NCI-H82 treated with DMSO at 0.1 percent for 48 hours (cell line): ENCODE measurements at regions not wholly inside any gene's neighbourhood (a gene's known extent, or its start where the extent isn't known, plus 50 kb on each side); places are given as distances from the start of the nearest gene placed in this dataset.
"Not testable (repeated sequence)": the region's sequence is repeated elsewhere in the genome, so short reads cannot be mapped to it uniquely, and the experiment has no call there.

Source experiments
- DNase-seq: peaks from one replicate; lab custom pipeline; 2025; ENCODE audit not compliant: unreplicated experiment; lab: John Stamatoyannopoulos, UW

DNA sequence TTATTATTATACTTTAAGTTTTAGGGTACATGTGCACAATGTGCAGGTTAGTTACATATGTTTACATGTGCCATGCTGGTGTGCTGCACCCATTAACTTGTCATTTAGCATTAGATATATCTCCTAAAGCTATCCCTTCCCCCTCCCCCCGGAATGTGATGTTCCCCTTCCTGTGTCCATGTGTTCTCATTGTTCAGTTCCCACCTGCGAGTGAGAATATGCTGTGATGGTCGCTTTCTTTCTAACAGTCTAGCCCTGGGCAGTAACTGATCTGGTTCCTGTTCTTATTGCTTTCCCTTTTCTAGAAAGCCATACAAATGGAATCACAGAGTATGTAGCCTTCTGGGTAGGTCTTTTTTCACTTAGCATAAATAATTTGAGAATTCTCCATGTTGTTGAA, 311.1 kb upstream of the CNTNAP2 start:
- DNase-seq = not testable (repeated sequence)

- DNase-seq = no peak
Measured at GRCh38 chr7:145797507-145797906, 319.1 kb upstream of the CNTNAP2 start.

DNA sequence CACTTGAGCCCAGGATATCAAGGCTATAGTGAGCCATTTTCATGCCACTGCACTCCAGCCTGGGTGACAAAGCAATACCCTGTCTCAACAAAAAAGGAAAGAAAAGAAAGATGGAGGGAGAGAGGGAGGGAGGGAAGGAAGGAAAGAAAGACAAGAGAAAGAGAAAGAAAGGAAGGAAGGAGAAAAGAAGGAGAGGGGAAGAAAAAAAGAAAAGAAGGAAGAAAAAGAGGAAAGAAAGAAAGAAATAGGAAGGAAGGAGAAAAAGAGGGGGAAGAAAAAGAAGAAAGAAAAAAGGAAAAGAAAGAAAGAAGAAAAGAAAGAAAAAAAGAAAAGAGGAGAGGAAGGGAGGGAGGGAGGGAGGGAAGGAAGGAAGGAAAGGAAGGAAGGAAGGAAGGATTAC, 321.5 kb upstream of the CNTNAP2 start:
- no peak for DNase-seq

GRCh38 chr7:145784809-145785780, 331.5 kb upstream of the CNTNAP2 start:
- no peak for DNase-seq

DNA sequence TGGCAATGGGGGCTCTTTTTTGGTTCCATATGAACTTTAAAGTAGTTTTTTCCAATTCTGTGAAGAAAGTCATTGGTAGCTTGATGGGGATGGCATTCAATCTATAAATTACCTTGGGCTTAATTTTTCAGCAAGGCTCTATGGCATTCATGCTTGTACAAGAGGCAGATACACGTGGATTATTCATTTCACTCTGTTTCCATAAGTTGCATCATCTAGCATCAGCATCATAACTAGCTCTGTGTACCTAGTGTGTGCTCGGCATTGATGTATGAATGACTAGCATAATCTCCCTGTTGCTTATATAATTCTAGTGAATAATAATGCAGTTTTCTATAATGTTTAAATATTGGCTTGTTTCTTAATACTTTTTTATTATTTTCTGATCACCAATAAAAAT, 335.2 kb upstream of the CNTNAP2 start:
- DNase-seq = not testable (repeated sequence)

- DNase-seq = no peak
Measured at GRCh38 chr7:145779140-145779539, 337.5 kb upstream of the CNTNAP2 start.

- DNase-seq = no peak
Measured at GRCh38 chr7:145774777-145775176, 341.8 kb upstream of the CNTNAP2 start.

- DNase-seq = no peak
Measured at GRCh38 chr7:145753004-145753403, 363.6 kb upstream of the CNTNAP2 start.

DNA sequence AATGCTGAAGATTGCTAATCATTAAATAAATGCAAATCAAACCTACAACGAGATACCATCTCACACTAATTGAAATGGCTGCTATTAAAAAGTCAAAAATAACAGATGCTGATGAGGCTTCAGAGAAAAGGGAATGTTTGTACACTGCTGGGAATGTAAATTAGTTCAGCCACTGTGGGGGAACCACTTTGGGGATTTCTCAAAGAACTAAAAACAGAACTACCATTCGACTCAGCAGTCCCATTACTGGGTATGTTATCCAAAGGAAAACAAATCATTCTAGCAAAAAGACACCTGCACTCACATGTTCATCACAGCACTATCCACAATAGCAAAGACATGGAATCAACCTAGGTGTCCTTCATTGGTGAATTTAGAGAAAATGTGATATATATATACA, 379.0 kb upstream of the CNTNAP2 start:
- no peak for DNase-seq

GRCh38 chr7:145735061-145735460, 381.5 kb upstream of the CNTNAP2 start:
- DNase-seq = no peak

DNA sequence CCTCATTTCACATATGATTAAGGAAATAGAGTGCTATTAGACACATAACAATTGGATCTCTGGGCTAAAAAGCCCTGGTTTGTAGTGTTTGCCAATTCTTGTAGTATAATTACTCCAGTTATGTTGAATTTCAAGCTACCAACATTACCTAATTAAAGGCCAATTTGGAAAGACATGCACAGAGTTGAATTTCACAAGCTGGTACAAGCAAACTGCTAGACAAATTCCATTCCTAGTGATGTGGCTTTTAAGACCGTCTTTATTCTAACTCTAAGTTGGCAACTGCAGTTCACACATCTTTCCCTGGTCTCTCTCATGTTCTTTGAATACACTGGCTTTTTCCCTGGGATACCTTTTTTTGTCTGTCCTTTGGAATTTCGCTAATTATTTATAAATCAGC, 384.1 kb upstream of the CNTNAP2 start:
- no peak for DNase-seq

GRCh38 chr7:145729691-145730090, 386.9 kb upstream of the CNTNAP2 start:
- no peak for DNase-seq

DNA sequence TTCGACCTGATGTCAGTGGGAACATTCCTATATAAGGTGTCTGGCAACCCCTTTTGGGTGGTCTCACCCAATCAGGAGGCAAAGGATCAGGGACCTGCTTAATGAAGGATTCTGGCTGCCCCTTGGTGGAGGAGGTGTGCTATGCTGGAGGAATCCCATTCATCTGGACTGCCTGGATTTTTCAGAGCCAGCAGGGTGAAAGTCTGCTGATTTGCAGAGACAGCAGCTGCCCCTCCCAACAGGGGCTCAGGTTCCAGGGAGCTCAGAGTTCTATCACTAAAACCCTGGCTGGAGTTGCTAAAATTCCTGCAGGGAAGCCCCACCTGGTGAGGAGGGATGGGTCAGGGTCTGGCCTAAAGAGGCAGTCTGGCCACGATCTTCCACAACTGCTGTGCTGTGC, 398.5 kb upstream of the CNTNAP2 start:
- no peak for DNase-seq

GRCh38 chr7:145700488-145700887, 416.1 kb upstream of the CNTNAP2 start:
- DNase-seq = no peak

DNA sequence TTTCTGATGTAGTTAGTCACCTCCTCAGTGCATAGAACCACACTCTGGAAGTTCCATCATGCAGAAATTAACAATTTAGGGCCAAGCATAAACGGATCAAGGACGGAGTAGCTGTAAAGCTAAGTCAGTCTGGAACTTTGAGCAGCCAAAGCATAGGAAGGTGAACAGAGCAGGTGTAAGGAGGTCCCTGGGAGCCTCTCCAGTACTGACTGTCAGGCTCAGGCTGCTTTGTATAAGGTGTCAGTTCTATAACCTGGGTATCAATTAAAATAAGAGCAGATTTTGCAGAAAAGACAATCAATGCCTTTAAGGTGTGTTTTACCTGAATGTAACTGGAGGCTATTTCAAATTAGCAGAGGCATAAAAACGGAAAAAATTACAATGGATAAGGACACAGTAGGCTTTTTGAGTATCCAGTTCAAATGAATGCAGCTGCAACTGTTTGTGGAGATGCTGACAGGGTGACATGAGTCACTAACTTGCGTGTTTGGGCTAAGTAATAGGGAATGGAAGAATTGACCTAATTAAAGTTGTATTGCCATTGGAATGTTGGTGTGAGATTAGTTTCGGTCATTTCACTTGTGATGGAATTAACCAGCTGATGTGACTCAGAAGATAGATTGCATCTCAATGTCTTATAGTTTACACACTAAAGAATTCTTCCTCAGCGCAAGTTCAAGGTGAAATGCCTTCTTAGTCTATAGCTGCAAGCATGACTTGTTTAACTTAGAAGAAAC, 417.9 kb upstream of the CNTNAP2 start:
- no peak for DNase-seq

- DNase-seq = not testable (repeated sequence)
Measured at GRCh38 chr7:145697412-145698107, 419.0 kb upstream of the CNTNAP2 start.

GRCh38 chr7:145696071-145696470, 420.5 kb upstream of the CNTNAP2 start:
- DNase-seq = no peak

- DNase-seq = no peak
Measured at GRCh38 chr7:145692237-145692950, 424.2 kb upstream of the CNTNAP2 start.

DNA sequence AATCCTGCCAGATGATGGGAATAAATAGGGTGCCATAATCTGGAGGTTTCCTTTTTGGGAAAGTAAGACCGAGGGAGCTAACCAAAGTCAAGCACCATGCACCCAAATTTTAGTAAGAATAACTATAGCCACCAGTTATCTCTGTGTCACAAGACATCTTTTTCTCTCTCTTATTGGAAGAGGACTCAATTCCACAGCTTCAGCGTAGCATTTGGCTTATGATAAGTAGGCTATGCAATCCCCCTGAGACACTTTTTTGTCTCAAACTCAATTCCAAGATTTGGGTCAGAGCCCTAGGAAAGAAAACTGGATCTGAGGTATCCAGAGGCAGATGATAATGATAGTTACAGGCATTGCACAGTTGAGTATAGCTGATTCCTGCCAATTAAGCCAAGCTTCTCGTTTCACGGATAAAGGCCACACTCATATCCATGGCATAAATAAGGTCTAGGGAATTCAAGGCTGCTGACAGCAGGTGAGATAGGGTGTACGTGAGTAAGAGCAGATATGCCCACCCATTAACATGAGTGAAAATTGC, 425.2 kb upstream of the CNTNAP2 start:
- DNase-seq = no peak

DNA sequence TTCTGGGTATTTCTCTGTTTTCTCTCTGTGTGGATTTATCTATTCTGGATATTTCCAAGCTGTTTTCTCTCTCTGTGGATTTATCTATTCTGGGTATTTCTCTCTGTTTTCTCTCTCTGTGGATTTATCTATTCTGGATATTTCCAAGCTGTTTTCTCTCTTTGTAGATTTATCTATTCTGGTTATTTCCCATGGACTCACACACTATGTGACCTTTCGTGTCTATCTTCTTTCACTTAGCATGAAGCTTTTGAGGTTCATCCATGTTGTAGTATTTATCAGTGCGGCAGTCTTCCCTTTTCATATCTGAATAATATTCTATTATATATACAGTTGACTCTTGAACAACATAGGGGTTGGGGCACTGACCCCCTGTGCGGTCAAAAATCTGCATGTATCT, 435.0 kb upstream of the CNTNAP2 start:
- no peak for DNase-seq

DNA sequence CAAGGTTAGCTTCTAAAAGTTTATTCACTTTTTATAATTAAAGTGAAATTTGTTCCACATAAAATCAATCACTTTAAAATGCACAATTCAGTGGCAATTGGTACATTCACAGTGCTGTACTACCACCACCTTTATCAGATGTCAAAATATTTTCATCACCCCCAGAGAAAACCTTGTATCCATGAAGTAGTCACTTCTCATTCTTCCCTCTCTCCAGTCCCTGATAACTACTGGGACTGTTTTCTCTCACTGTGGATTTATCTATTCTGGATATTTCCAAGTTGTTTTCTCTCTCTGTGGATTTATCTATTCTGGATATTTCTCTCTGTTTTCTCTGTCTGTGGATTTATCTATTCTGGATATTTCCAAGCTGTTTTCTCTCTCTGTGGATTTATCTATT, 435.4 kb upstream of the CNTNAP2 start:
- DNase-seq = no peak
